ENCODE measurements at regions not wholly inside any gene's neighbourhood (a gene's known extent, or its start where the extent isn't known, plus 50 kb on each side); places are given as distances from the start of the nearest gene placed in this dataset.
"Not testable (repeated sequence)": the region's sequence is repeated elsewhere in the genome, so short reads cannot be mapped to it uniquely, and the experiment has no call there.

- CTCF ChIA-PET = interaction anchor here (1.8 kb wide), 1 partner anchor 12 kb away, joined by 4 read pairs; no protein-coding TSS in a partner anchor
- H3K4me1 ChIP-seq (ENCODE audit: control insufficient read depth in 1 of 2, insufficient read depth in 2 of 2, low read depth in 1 of 2, low read length in 1 of 2) = no peaks in the 10 kb centered on the region
Observed at GRCh38 chr1:221972276-221973235, 230.7 kb upstream of the DUSP10 start.

GRCh38 chr1:221971035-221971434 lies 229.1 kb upstream of the DUSP10 start:
- H3K27me3 ChIP-seq (ENCODE audit: insufficient read depth); H3K36me3 ChIP-seq (replicated peaks in 1 of 2; ENCODE audit: control insufficient read depth in 1 of 2, insufficient read depth in 2 of 2, low read length in 1 of 2); POLR2A ChIA-PET; H3K4me3 ChIP-seq (ENCODE audit: low read depth in 2 of 2, low read length in 1 of 2); H4K20me1 ChIP-seq (ENCODE audit: insufficient read depth); H3K9me3 ChIP-seq; H3K4me1 ChIP-seq (ENCODE audit: control insufficient read depth in 1 of 2, insufficient read depth in 2 of 2, low read depth in 1 of 2, low read length in 1 of 2); H3K4me2 ChIP-seq; CTCF ChIA-PET; H3K9me2 ChIP-seq; H3K9ac ChIP-seq; DNase-seq; H3K27ac ChIP-seq (ENCODE audit: low read depth in 2 of 2, low read length in 1 of 2); H2AFZ ChIP-seq (ENCODE audit: low read depth); H3F3A ChIP-seq (replicated peaks; ENCODE audit: insufficient read depth); H3K79me2 ChIP-seq (ENCODE audit: insufficient read depth): not testable (repeated sequence)
- 88% methylated on average over 8 of the region's 8 CpGs for WGBS (ENCODE audit: low lambda C conversion rate)

More at GRCh38 chr1:221972276-221973235, 230.7 kb upstream of the DUSP10 start:
- WGBS (ENCODE audit: low lambda C conversion rate) = 86% methylated on average over 10 of the region's 10 CpGs
- POLR2A ChIA-PET = no interaction called here
- Histone ChIP-seq H3K36me3 (replicated peaks in 1 of 2; ENCODE audit: control insufficient read depth in 1 of 2, insufficient read depth in 2 of 2, low read length in 1 of 2) (no peaks in the 10 kb centered on the region), H3F3A (replicated peaks; ENCODE audit: insufficient read depth) (no peaks in the 10 kb centered on the region), H3K27ac (ENCODE audit: low read depth in 2 of 2, low read length in 1 of 2) (no peak overlapping the region), H3K9ac (no peak overlapping the region), H3K9me3 (no peaks in the 10 kb centered on the region), H2AFZ (ENCODE audit: low read depth) (no peak overlapping the region), H3K27me3 (ENCODE audit: insufficient read depth) (no peaks in the 10 kb centered on the region), H3K9me2 (no peaks in the 10 kb centered on the region), H3K4me2 (no peak overlapping the region), H3K79me2 (ENCODE audit: insufficient read depth) (no peaks in the 10 kb centered on the region), H3K4me3 (ENCODE audit: low read depth in 2 of 2, low read length in 1 of 2) (no peak overlapping the region), H4K20me1 (ENCODE audit: insufficient read depth) (no peaks in the 10 kb centered on the region)
- TF ChIP-seq FOXM1 (IDR thresholded peaks at IDR 0.05; ENCODE audit: low read depth) = no peak
- no peak for TF ChIP-seq POLR2AphosphoS5 (IDR thresholded peaks at IDR 0.05; ENCODE audit: low read depth, low read length)
- TF ChIP-seq MAX (IDR thresholded peaks at IDR 0.05; ENCODE audit: low read depth) = no peak
- TF ChIP-seq CHD2 (IDR thresholded peaks at IDR 0.05; ENCODE audit: low read length, partially characterized antibody) = no peak
- TF ChIP-seq USF2 (IDR thresholded peaks at IDR 0.05; ENCODE audit: borderline replicate concordance, low read depth, low read length) = no peak
- no peak for TF ChIP-seq NFIC (IDR thresholded peaks at IDR 0.05; ENCODE audit: borderline replicate concordance)
- no peak for TF ChIP-seq IRF3 (IDR thresholded peaks at IDR 0.05; ENCODE audit: low read depth, low read length)
- no peak for TF ChIP-seq TEAD4 (IDR thresholded peaks at IDR 0.05; ENCODE audit: borderline replicate concordance, insufficient read depth)
- TF ChIP-seq RXRA (IDR thresholded peaks at IDR 0.05; ENCODE audit: borderline replicate concordance, low read depth) = no peak
- no peak for DNase-seq

GRCh38 chr1:221969298-221969858 lies 227.5 kb upstream of the DUSP10 start:
- H2AFZ ChIP-seq (ENCODE audit: low read depth); H3K27me3 ChIP-seq (ENCODE audit: insufficient read depth); H3K4me1 ChIP-seq (ENCODE audit: control insufficient read depth in 1 of 2, insufficient read depth in 2 of 2, low read depth in 1 of 2, low read length in 1 of 2); H4K20me1 ChIP-seq (ENCODE audit: insufficient read depth); H3K36me3 ChIP-seq (replicated peaks in 1 of 2; ENCODE audit: control insufficient read depth in 1 of 2, insufficient read depth in 2 of 2, low read length in 1 of 2); H3F3A ChIP-seq (replicated peaks; ENCODE audit: insufficient read depth); POLR2A ChIA-PET; H3K9ac ChIP-seq; H3K4me2 ChIP-seq; H3K9me2 ChIP-seq; CTCF ChIA-PET; H3K9me3 ChIP-seq; H3K79me2 ChIP-seq (ENCODE audit: insufficient read depth); H3K27ac ChIP-seq (ENCODE audit: low read depth in 2 of 2, low read length in 1 of 2); DNase-seq; H3K4me3 ChIP-seq (ENCODE audit: low read depth in 2 of 2, low read length in 1 of 2): not testable (repeated sequence)
- WGBS (ENCODE audit: low lambda C conversion rate) = 84% methylated on average over 6 of the region's 6 CpGs

- CTCF ChIA-PET = not testable (repeated sequence)
- 89% methylated on average over 9 of the region's 9 CpGs for WGBS (ENCODE audit: low lambda C conversion rate)
Observed at GRCh38 chr1:221967538-221967937, 225.6 kb upstream of the DUSP10 start.

More at GRCh38 chr1:221967538-221967937, 225.6 kb upstream of the DUSP10 start:
- H3F3A ChIP-seq (replicated peaks; ENCODE audit: insufficient read depth); H4K20me1 ChIP-seq (ENCODE audit: insufficient read depth); H3K4me1 ChIP-seq (ENCODE audit: control insufficient read depth in 1 of 2, insufficient read depth in 2 of 2, low read depth in 1 of 2, low read length in 1 of 2); H3K36me3 ChIP-seq (replicated peaks in 1 of 2; ENCODE audit: control insufficient read depth in 1 of 2, insufficient read depth in 2 of 2, low read length in 1 of 2); H3K9ac ChIP-seq; H3K9me2 ChIP-seq; DNase-seq; H3K27me3 ChIP-seq (ENCODE audit: insufficient read depth); H2AFZ ChIP-seq (ENCODE audit: low read depth); POLR2A ChIA-PET; H3K4me3 ChIP-seq (ENCODE audit: low read depth in 2 of 2, low read length in 1 of 2); H3K27ac ChIP-seq (ENCODE audit: low read depth in 2 of 2, low read length in 1 of 2); H3K9me3 ChIP-seq; H3K4me2 ChIP-seq; H3K79me2 ChIP-seq (ENCODE audit: insufficient read depth): not testable (repeated sequence)
